Astrocyte of the cerebellum (primary cell): ENCODE measurements at regions not wholly inside any gene's neighbourhood (a gene's known extent, or its start where the extent isn't known, plus 50 kb on each side); places are given as distances from the start of the nearest gene placed in this dataset.

Source experiments
- DNase-seq: peaks from one replicate; pipeline ENCODE4 v3.0.0-alpha.2; 2011; ENCODE audit warnings: low read depth
- H3K4me3 ChIP-seq: 2 replicates; pipeline ENCODE4 v1.5.1; 2011; ENCODE audit warnings: mild to moderate bottlenecking, low read depth, low read length, moderate library complexity
- in situ Hi-C: cut with HindIII; loops from 2 replicates; pipeline ENCODE4 v1.10.0; 2017; ENCODE audit warnings: low sequenced_read_pairs
- TF ChIP-seq, protein P1 (sequence below): IDR thresholded peaks from 2 replicates; pipeline ENCODE4 v1.5.1; 2012; ENCODE audit warnings: low read length, low read depth, moderate library complexity, mild to moderate bottlenecking; ENCODE audit errors: missing control alignments

DNA sequence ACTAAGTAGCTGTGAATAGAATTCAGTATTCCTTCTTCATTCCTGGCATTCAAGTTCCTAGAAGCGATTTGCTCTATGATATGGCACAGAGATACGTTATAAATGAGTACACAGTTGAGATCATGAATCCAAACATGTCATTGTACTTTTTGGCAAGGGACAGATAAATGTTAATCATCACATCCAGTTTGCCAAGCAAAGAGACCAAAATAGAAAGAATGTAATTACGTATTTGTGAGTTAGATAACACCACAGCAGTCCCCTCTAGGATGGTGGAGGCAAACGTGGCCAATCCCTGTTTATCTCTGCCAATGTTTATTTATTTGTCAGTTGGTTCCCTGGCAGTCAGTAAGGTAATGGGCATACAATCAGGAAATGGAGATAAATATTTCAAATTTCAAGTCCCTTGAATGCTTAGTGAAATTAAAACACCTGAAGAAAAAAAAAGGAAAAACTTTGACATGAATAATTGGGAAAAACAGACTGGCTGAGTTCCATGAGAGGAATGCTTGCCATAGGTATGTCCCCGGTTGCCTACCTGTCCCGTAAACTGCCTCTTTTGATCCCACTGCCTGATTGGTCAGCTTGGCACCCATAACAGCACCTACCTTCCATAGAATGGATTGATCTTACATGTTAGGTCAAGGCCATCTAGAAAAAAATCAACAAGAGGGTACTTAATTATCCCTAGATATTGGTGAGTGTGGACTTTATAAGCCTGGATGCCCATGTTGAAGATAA is 451.1 kb upstream of the NETO1 start:
- TF ChIP-seq, protein P1, sequence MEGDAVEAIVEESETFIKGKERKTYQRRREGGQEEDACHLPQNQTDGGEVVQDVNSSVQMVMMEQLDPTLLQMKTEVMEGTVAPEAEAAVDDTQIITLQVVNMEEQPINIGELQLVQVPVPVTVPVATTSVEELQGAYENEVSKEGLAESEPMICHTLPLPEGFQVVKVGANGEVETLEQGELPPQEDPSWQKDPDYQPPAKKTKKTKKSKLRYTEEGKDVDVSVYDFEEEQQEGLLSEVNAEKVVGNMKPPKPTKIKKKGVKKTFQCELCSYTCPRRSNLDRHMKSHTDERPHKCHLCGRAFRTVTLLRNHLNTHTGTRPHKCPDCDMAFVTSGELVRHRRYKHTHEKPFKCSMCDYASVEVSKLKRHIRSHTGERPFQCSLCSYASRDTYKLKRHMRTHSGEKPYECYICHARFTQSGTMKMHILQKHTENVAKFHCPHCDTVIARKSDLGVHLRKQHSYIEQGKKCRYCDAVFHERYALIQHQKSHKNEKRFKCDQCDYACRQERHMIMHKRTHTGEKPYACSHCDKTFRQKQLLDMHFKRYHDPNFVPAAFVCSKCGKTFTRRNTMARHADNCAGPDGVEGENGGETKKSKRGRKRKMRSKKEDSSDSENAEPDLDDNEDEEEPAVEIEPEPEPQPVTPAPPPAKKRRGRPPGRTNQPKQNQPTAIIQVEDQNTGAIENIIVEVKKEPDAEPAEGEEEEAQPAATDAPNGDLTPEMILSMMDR: no peak
- no peak for DNase-seq
- no peak overlapping the region for H3K4me3 ChIP-seq
- in situ Hi-C loops: no loop called here

GRCh38 chr18:73316513-73316912 is 448.7 kb upstream of the NETO1 start:
- no peak for DNase-seq
- TF ChIP-seq, protein P1: no peak
- no peak overlapping the region for H3K4me3 ChIP-seq
- in situ Hi-C loops: no loop called here

DNA sequence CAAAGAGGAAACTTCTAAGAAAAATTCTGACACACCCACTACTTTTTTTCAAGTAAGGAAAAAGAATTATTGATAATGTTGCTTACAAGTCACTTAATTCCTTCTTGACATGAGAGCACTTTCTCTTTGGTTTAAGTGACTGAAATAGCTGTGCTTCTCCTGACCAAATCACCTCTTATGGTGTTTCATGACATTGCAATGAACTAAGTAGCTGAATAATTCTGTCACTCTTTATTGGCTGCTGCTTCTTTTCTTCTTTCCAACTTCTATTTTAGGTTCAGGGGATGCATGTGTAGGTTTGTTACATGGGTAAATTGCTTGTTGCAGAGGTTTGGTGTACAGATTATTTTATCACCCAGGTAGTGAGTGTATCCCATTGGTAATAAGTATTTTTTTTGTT is 447.6 kb upstream of the NETO1 start:
- H3K4me3 ChIP-seq: no peak overlapping the region
- in situ Hi-C loops: no loop called here
- no peak for DNase-seq
- TF ChIP-seq, protein P1: no peak

DNA sequence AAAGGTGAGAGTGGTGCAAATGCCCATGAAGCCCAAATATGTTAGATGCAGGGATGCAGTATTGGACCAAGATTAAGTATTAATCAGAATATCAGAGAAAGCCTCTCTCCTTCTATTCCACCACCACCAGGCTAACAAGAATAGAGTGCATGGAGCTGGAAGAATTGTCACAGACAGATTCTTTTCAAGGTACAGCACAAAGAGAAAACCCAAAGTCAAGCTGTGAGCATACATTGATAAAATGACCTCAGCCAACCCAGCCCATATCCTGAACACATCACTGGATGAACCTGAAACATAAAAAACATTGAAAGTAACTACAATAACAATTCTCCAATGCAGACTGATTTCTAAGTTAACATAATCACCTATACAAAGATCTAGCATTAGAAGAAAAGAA is 445.7 kb upstream of the NETO1 start:
- no peak overlapping the region for H3K4me3 ChIP-seq
- no peak for DNase-seq
- TF ChIP-seq, protein P1: no peak
- in situ Hi-C loops: no loop called here

- TF ChIP-seq, protein P1: no peak
- DNase-seq: peak; percentile 66
- in situ Hi-C loops: no loop called here
- no peak overlapping the region for H3K4me3 ChIP-seq
These were observed 428.9 kb upstream of the NETO1 start for GRCh38 chr18:73296686-73297085.

DNA sequence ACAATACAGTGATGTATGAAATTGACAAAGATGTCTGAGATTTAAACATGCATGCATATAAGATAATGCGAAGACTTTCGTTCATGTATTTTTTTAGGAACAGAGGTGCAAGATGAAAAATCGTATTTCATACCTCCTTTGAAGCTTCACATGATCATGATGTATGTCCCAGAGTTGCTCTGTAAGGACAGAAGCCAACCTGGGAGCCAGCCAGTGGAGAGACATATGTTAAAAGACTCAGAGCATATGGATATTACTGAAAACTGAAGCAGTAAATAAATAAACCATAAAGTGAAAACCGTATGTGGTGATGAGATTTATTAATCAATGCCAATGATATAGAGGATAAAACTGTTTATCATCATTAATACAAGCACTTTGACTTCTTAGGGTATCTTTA is 424.4 kb upstream of the NETO1 start:
- no peak overlapping the region for H3K4me3 ChIP-seq
- no peak for DNase-seq
- in situ Hi-C loops: no loop called here
- TF ChIP-seq, protein P1: no peak
